ENCODE measurements at regions not wholly inside any gene's neighbourhood (a gene's known extent, or its start where the extent isn't known, plus 50 kb on each side); places are given as distances from the start of the nearest gene placed in this dataset.

DNA sequence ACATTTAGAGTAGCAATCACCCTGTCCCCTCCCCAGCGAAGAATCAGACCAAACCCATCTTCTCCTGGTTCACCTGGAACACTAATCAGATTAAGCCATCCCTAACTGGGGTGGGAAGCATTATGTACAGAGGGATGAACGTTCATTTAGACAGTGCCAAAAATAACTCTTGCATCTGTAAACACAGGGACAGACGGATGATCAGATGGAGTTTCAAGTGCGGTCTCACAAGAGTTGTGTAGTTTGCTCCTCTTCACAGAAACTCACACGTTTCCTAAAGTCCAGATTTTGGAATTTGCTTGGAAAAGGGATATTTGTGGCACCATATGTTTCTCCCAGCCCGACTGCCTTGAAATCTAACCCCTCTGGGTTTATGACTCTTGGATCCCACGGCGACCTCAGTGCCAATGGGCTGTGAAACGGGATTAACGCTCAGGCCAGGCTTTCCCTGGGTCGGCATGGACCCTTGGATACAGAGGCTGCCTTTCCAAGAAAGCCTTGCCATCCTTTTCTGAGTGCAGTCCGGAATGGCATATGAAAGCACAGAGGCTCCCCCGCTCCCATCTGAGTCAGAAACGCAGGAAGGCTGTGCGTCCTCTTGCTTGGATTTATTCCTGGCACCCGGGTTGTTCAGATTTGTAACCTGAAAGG lies 293.2 kb upstream of the HABP2 start:
- no peak for DNase-seq

DNA sequence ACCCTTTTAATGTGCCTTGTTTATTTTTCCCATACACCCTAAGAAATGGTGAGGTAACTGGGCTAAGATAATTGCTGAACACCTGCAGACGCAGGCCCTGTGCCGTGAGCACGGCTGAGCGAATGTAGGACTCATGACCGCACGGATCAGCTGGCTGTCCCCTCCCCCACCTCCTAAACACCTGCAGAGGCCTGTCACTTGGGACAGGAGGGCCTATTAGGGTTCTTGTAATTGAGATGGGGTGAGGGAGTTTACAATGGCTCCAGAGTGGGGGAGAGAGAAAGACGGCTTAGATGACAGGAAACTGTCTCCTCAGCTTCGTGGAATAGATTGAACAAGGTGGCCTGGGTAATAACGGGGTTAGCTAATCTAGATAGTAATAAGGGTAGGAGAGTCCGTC lies 291.7 kb upstream of the HABP2 start:
- no peak for DNase-seq

DNA sequence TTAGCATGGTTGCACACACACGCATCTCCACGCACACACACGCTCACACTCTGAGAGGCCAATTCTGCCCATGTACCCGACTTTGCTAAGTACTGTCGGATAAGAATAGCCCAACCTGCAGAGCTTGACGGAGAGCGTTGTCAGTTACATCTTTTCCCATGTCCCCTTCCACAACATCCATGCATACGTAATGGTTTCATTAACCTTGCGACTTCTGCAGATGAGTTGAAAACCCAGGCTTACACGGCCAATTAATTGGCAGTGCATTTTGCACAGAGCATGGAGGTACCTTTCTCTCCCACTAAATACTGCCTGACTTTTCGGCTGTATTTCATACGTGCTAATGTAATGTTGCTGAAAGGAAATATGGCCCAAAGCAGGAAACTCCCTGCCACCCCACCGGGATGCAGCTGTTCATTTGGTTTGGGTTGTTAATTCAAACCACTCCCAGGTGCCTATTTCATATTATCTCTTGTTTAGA lies 291.2 kb upstream of the HABP2 start:
- no peak for DNase-seq

DNA sequence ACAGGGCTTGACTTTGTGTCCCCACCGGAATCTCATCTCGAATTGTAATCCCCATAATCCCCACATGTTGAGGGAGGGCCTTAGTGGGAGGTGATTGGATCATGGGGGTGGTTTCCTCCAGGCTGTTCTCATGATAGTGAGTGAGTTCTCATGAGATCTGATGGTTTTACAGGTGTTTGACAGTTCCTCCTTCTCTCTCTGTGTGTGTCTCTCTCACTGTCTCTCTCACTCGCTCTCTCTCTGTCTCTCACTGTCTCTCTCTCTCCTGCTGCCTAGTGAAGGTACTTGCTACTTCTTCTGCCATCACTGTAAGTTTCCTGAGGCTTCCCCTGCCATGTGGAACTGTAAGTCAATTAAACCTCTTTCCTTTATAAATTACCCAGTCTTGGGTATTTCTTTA lies 289.8 kb upstream of the HABP2 start:
- no peak for DNase-seq

DNA sequence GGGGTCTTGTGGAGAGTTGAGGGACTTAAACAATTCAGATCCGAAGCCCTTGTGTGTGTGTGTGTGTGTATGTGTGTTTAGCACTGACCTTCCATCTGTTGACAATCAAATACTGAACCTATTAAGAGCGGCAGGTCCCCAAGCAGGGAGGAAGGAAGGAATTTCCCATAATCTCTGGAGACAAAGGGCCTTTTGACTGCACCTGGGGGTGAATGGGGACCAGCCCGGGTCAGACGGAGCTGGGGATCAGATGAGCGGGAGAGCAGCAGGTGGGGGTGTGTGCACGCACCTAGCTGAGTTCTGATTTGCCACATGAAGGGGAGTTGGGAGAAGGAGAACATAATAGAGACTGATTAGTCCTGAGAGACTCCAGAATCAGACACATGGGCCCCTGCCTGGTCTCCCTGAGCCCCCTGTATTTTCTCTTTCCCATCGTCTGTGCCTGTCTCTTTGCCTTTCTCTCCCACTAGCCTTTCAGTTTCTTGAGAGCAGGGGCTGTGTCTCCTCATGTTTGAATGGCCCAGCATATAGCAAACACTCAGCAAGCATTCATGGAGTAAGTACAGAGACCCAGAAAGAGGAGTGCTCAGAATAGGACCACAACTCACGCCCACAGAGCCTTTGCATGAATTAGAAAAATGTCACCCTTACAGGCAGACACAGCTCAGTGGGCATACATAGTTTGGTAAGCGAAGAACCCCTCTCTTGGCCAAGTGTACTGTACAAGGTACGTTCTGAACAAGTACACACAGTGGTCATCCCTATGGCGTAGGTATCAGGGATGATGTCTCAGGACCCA lies 288.3 kb upstream of the HABP2 start:
- no peak for DNase-seq

DNA sequence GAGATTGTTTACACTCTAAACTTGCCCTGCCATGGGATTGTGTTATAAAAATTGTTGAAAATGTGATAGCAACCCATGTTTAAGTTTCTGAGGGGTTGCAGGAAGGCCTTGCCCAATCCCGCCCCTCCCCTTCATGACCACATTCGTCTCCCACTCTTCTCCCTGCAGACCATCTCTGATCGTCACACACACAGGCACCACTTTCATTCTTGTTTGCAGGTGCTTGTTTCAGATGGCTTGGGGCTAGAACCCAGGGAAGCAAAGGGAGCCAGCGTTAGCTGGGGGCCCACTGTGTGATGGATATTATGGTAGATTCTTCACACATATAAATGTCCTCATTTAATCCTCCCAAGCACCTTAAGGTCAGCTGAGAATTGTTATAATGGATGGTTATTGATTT lies 286.7 kb upstream of the HABP2 start:
- no peak for DNase-seq

DNA sequence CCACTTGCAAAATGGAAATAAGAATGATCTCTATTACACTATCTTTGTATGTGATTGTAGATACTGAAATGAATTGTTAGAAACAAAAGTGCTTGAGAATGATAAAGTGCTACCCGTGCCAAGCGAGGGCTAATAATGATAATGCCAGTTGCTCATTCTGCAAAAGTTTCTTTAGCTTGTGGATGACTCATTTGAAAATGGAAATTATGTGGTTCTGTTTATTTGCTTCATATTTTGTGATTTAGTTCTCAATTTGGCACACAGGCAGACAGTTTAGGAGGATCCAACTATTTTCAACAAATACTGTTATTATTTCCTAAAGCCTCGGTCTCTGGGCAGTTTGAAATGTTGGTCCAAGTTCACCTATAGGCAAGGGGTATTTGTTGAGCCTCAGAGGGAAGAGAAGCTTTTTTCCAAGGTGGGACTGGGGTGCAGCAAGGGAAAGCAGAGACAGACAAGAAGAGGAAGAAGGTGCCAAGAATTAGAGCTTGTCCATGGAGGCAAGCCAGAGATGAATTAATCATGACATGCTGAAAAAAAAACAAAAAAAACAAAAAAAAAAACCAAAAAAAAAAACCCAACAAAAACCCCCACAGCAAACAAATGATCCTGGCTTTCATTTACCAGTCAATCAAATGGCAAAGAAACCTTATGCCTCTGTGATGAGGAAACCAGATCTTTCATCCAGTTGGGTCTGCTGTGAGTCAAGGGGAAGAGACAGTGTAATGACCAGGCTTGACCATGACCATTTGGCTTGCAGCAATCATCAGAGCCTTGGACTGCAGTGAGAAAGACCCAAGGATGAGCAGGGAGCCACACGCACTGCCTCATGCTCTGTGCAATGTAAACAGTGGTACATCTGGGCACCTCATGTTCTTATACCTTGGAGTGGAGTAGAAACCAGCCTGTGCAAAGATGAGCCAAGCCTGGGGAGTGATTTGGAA lies 285.0 kb upstream of the HABP2 start:
- peak; percentile 3 for DNase-seq

DNA sequence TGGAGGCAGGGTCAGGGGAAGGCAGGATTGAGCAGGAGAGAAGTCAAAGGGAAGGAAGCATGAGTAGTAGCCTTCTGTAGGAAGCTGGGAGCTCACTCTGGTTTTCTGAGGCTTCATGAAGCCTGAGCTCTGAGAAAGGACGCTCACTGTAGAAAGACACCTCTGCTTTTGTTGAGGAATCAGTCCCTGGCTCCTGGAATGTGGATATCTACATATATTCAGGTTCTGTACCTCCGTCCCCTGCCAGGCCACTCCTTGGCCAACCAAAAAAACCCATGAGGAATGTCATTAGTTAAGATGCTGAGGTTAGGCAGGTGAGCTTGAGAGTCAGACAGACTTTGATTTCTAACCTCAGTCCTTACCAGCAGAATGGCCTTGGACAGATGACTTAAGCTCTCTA lies 283.5 kb upstream of the HABP2 start:
- no peak for DNase-seq

DNA sequence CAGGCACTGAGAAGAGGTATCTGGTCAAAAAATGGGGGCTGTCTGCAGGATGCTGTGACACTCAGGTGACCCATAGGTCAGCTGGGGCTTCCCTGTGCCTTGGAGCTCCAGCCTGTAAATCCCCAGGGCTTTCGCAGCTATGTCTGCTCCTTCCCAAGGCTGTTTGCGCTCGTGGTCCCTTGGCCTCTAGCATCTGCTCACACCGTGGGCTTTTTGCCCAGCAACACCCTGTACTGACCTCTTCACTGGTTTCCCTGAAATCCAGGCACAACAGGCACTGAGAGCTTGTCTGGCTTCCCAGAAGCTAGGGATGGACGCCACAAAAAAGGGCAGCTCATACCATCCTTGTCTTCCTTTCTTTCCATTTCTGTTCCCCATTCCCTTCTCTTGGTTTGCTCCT lies 280.3 kb upstream of the HABP2 start:
- DNase-seq, result no peak

DNA sequence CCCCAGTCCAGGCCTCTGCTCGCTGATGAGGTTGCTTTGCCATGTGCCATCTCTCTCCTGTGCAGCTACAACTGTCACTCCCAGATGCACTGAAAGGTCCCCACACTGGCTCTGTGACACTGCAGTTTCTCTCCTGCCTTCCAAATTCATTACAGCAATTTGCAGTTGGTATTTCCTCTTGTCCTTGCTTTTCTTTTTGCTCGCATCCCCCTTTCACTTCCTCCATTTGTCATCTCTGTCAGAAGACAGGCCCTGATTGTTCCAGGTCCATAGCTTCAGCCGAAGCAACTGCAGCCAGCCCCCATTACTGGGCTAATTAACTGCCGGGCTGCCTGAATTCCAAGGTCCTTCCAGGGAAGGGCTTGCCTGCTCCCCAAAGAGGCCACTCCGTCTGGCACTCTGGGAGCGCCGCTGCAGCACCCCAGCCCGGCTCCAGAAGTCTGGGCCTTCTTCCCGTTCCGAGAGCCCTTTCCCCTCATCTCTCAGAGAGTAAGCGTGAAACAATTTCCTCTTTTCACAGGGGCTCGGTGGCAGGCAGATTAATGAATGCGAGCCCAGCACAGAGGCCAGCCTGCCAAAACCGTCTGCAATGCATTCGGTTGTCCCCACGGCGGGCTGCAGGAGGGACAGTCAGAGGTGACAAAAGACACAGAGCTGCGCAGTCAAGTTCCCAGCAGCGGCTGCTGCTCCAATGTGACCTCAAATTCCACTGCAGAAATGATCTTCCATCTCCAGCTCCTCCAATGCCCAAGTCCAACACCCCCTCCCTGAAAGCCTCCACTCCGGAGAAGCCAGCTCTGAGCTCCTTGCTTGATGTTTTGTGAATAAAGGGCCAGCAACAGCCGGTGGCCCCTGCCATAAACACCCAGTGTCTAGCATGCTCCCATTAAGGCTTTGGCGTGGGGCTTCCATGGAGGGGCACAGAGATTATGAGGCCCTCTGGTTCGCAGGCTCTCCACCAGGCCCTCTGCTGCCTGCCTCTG lies 279.4 kb upstream of the HABP2 start:
- DNase-seq, result no peak

DNA sequence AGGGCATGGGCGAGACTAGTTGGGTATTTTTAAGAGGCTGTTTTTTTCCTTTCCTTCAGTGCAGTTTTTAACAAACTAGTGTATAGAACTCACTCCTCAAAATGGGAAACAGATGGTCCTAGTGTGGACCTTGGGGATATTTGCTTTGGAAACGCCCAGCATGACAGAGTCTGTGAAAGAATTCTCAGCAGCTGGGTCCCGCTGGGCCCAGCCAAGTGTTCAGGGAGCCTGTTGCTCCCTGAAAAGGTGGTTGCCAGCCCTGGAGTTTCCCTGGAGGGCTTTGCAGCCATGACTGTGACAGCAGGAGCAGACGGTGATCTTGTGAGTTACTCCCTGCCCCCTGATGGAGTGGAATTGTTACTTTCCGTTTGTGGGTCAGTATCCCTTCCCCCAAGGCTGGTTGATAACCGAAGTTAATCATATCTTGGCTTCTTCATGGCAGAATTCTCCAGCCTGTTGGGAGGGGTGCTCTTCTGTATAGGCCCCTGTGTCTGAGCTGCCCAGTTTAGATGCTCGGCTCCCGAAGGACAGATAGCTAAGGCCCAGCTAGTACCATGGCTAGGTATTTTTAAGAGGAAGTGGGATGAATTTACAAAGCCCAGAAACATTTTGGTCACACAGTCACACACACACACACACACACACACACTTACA lies 278.6 kb upstream of the HABP2 start:
- no peak for DNase-seq

DNA sequence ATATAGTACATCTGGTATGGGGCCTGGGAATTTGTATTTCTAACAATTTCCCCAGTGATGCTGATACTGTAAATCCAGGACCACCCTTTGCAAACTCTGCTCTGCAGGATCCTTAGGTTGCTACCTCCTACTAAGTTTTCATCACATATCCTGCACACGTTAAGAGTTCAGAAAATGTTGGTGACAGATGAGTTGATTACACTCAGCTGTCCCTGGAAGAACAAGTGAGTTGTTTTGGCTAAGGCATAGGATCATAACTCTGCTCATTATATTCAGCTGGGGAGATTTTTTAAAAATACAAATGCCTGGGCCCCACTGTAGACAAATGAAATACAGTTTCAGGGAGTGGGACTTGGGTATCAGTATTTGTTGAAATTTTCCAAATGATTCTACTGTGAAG lies 274.6 kb upstream of the HABP2 start:
- no peak for DNase-seq

DNA sequence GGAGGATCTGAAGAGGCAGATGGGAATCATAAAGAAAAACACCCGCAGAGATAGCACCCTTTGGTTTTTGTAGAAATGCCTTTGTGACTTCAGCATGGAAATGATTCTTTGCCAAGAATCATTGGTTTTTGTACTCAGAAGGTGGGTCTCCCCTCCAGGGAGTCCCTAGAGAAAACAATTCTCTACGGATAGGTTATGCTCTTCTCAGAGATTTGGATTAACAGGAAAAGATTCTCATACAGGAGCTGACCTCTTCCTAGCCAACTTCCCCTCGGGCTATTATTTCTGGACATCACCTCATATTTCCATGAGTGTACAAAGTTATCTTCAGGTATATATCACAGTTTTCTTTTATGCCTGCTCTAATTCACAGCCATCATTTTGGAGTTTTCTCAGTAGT lies 274.2 kb upstream of the HABP2 start:
- DNase-seq, result no peak

DNA sequence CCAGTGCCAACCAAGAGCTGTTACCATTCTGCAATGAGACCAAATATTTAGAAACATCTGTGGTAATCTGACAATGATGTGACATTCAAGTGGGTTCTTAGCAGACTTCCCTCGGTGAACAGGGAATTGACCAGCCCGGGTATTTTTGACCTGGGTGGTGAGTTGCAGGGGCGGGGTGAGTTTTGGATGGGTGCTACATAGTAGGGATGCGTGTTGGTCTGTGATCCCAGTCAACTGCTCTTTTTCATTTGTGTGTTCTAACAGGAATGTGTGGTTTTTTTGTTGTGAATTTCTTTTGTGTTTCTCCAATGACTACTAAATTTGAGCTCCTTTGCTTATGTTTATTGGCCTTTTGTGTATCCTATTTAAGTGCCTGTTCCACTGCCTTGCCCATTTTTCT lies 273.6 kb upstream of the HABP2 start:
- DNase-seq, result no peak

DNA sequence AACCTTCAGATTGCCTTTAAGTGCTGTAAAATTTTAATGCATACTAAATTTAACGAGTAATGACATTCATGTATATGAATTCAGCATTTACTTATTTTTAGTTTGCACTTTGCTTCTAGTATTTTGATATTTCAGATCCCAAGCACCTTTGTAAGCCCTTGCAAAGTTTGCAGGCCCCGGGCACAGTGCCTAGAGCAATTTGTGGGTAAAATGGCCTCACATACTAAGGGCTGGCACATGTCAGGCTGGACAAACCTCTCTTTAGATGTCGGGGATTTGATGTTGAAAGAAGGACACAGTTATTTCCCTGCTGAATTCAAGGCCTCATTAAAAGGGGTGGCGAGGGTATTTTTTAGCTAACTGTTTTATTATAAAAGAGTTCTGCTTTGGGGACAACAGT lies 270.3 kb upstream of the HABP2 start:
- DNase-seq, result no peak

DNA sequence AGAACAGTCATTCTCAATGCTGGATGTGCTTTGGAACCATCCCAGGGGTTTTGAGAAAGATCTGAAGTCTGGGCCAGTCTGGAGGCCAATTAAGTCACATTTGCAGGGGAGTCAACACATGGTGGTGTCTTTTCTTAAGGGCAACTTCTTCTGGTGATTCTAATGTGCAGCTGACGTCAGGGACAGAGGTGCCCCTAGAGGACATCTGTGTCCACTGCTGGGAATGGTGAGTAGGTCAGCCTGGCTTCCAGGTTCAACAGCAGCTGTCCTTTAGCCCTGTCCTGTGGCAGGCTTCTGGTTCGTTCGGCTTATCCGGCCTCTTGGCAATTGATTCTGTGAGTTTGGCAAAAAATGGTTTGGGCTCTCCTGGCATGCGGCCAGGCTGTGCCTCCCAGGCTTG lies 269.7 kb upstream of the HABP2 start:
- no peak for DNase-seq

DNA sequence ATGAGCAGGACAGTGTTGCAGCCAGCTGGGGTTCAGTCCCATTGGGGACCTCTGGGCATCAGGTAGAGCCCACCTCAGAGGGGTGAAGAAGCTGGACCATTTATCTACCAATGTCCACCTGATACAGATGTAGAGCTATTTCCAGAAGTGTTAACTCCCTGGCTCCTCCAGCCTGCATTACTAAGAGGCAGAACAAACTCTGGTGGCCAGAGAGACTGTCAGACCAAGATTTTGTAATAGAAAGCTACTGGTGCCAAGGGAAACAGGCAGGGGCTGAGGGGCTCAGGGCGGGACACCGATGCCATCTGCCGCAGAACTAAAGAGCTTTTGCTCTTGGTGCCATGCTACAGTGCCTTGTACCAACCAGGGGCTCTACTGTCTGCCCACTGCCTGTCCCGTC lies 268.2 kb upstream of the HABP2 start:
- DNase-seq, result no peak

DNA sequence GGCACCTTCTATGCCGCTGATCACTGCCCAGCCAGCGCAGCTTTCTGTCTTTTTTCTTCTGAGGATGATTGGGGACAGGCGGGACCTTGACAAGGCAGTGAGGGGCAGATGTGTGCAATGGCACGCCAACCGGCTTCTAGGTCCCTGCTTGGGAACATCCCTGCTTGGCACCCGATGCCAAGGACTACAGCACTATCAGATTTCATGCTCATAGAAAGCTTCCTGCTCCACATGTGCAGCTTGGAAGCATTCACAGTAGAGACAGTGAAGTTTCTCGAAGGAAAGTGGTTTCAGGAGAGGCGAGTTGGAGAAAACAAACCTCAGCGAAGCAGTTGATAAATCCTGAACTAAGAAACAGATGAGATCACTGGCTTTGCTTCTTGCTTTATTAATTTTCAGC lies 267.5 kb upstream of the HABP2 start:
- DNase-seq, result no peak

DNA sequence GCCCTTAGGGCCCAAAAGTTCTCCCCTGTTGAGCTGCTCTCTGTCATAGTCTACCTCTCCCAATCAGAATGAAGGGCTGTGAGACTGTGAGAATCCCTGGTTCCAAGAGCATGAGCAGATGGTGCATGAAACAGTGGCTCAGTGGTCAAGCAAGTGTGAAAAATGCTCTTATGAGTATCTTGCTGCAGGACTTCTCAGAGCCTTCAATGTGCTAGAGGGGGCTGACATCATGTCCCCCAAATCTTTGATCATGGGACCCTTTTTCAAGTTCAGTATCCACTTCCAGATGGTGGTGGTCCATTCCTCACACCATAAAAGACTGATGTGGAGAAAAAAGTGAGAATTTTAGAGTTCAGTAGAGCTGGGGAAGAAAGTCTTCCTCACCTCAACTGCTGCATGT lies 265.3 kb upstream of the HABP2 start:
- DNase-seq, result no peak

DNA sequence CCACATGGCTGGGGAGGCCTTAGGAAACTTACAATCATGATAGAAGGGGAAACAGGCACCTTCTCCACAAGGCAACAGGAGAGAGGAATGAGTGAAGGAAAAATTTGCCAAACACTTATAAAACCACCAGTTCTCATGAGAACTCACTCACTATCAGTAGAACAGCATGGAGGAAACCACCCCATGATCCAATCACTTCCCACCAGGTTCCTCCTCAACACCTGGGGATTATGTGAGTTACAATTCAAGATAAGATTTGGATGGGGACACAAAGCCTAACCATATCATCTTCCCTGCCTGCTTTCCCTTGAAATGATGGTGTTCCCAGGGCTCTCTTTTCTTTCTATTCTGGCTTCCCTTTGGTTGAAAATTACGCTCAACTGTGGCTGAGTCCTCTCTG lies 262.7 kb upstream of the HABP2 start:
- no peak for DNase-seq

DNA sequence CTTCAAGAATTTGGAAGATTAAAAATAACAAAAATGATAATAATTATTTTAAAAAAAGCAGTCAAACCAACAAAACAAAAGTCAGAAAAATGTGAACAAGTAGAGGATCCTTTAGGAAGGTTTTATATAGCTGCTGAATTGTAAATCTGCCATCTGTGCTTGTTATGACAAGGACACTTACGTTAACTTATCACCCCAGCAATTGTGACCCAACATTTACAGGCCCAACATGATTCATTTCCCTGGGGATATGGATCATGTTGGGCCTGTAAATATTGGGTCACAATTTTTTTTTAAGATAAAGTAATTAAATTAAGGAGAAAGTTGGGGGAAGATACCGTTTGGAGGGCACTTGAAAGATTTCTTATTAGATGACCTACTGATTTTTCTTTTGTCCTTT lies 261.4 kb upstream of the HABP2 start:
- DNase-seq, result no peak

DNA sequence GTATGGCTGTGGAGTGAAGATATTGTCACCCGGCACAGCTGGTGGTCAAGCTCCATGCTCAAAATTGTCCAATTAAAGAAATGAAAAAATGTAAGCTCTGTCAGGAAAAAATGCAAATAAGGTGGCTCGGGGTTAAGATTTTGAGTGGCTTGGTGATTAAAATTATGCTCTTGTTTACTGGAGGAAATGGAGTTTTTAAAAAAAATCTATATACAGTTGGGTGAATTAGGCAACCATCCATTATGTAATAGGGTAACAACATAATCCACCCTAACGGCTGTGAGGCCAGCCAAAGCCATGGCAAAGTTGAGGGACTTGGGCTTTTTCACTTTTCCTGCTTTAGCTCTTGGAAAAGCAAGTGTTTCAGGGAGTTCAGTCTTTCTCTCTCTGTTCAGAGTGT lies 260.8 kb upstream of the HABP2 start:
- DNase-seq, result no peak

All from HCEC 1CT (cell line).